Motor neuron (in vitro differentiated cells): ENCODE measurements at regions not wholly inside any gene's neighbourhood (a gene's known extent, or its start where the extent isn't known, plus 50 kb on each side); places are given as distances from the start of the nearest gene placed in this dataset.
"Not testable (repeated sequence)": the region's sequence is repeated elsewhere in the genome, so short reads cannot be mapped to it uniquely, and the experiment has no call there.

ENCODE experiments used
- ATAC-seq, 8 experiments: fragments of 200-7000 bp; cut with Tn5 transposase; replicated peaks in 6 of 8; 2 replicates each; pipeline ENCODE4 v1.8.0; 2021; ENCODE audit warnings: mild to moderate bottlenecking in 8 of 8, moderate library complexity in 8 of 8
- H3K27ac ChIP-seq, 2 donors: fragments of 250-450 bp; sonication (Bioruptor Pico); 2 replicates each; pipeline ENCODE4 v1.9.0; 2021; ENCODE audit warnings: antibody characterized with exemption in 2 of 2, mild to moderate bottlenecking in 2 of 2, moderate library complexity in 1 of 2
- H3K4me1 ChIP-seq, 2 donors: fragments of 250-450 bp; sonication (Bioruptor Pico); replicated peaks in 1 of 2; 2 replicates each; pipeline ENCODE4 v1.6.1; 2021; ENCODE audit warnings: antibody characterized with exemption in 2 of 2, mild to moderate bottlenecking in 2 of 2, moderate library complexity in 1 of 2
- H3K4me3 ChIP-seq, 5 donors: fragments of 250-450 bp; sonication (Bioruptor Pico); 2 replicates each; pipeline ENCODE4 v1.9.0; 2021; ENCODE audit warnings: antibody characterized with exemption in 5 of 5, mild to moderate bottlenecking in 5 of 5, moderate library complexity in 4 of 5
- WGBS, 10 experiments: fragments of 450-650 bp; shearing (Covaris generic); methylation state at CpG; one replicate each; pipeline ENCODE4 v1.0.0; 2022; 5-methylcytosine and 5-hydroxymethylcytosine counted together
- in situ Hi-C, 9 experiments: fragments of 400-800 bp; cut with MboI; loops; one replicate each; pipeline ENCODE4 v1.15.0; 2021; ENCODE audit warnings: low sequenced_read_pairs in 9 of 9, low pct_unique_long_range_greater_than_20kb in 2 of 9; ENCODE audit not compliant: unreplicated experiment in 9 of 9

- Histone ChIP-seq H3K4me3 (no peak overlapping the region), H3K4me1 (no peaks in the 10 kb centered on the region), H3K27ac (no peak overlapping the region)
- ATAC-seq: no peak
- in situ Hi-C loops: no loop called here
Observed at GRCh38 chr14:27305441-27305945, 707.7 kb upstream of the NOVA1 start.

GRCh38 chr14:27312730-27313129 is 714.9 kb upstream of the NOVA1 start:
- in situ Hi-C loops, ATAC-seq, H3K4me1 ChIP-seq, H3K4me3 ChIP-seq, H3K27ac ChIP-seq: not testable (repeated sequence)
- 50 to 100% (median 97%) methylated on average over 1 to 6 of the region's 7 CpGs; no CpG with 5 or more reads in 1 of the 10 experiments for WGBS, 10 experiments

GRCh38 chr14:27314231-27314630 is 716.4 kb upstream of the NOVA1 start:
- ATAC-seq: no peak
- no peak overlapping the region for H3K4me3 ChIP-seq
- in situ Hi-C loops: no loop called here
- no peak overlapping the region for H3K27ac ChIP-seq
- no peaks in the 10 kb centered on the region for H3K4me1 ChIP-seq

- Histone ChIP-seq H3K4me1 (peaks cover 0 to 12% of the 10 kb centered on the region in 2 donors), H3K4me3 (no peak overlapping the region), H3K27ac (no peak overlapping the region)
- no peak for ATAC-seq
- WGBS, 10 experiments: 0 to 100% (median 80%) methylated on average over 2 to 4 of the region's 4 CpGs; no CpG with 5 or more reads in 2 of the 10 experiments
- in situ Hi-C loops: no loop called here
Observed at GRCh38 chr14:27315477-27315876, 717.6 kb upstream of the NOVA1 start.

- Histone ChIP-seq H3K27ac (no peak overlapping the region), H3K4me1 (peaks cover 0 to 14% of the 10 kb centered on the region in 2 donors), H3K4me3 (no peak overlapping the region)
- in situ Hi-C loops: no loop called here
- ATAC-seq: no peak
Observed at GRCh38 chr14:27315947-27316346, 718.1 kb upstream of the NOVA1 start.

GRCh38 chr14:27318774-27319420 is 721.1 kb upstream of the NOVA1 start:
- Histone ChIP-seq H3K4me1 (peaks cover 0 to 14% of the 10 kb centered on the region in 2 donors), H3K4me3 (no peak overlapping the region), H3K27ac (no peak overlapping the region)
- WGBS, 10 experiments: 0 to 100% (median 33%) methylated on average over 1 of the region's 1 CpG; no CpG with 5 or more reads in 5 of the 10 experiments
- peak in 3 of 8 experiments; percentile 52 to 53 (median 53) for ATAC-seq
- in situ Hi-C loops: no loop called here

GRCh38 chr14:27320261-27320660 is 722.4 kb upstream of the NOVA1 start:
- Histone ChIP-seq H3K4me3 (no peak overlapping the region), H3K4me1 (peaks cover 0 to 14% of the 10 kb centered on the region in 2 donors), H3K27ac (no peak overlapping the region)
- in situ Hi-C loops: no loop called here
- ATAC-seq: peak in 1 of 8 experiments; percentile 28

- Histone ChIP-seq H3K27ac (no peak overlapping the region), H3K4me3 (no peak overlapping the region), H3K4me1 (no peaks in the 10 kb centered on the region)
- ATAC-seq: no peak
- WGBS, 10 experiments: 7 to 100% (median 50%) methylated on average over 1 to 3 of the region's 3 CpGs; no CpG with 5 or more reads in 1 of the 10 experiments
- in situ Hi-C loops: no loop called here
Observed at GRCh38 chr14:27327095-27327494, 729.3 kb upstream of the NOVA1 start.

- ATAC-seq: no peak
- WGBS, 10 experiments: 18 to 93% (median 76%) methylated on average over 2 of the region's 2 CpGs; no CpG with 5 or more reads in 1 of the 10 experiments
- Histone ChIP-seq H3K4me3 (no peak overlapping the region), H3K4me1 (no peaks in the 10 kb centered on the region), H3K27ac (no peak overlapping the region)
- in situ Hi-C loops: no loop called here
Observed at GRCh38 chr14:27338012-27338411, 740.2 kb upstream of the NOVA1 start.

- H3K4me3 ChIP-seq, H3K4me1 ChIP-seq, ATAC-seq, in situ Hi-C loops, H3K27ac ChIP-seq: not testable (repeated sequence)
- 0 to 94% (median 52%) methylated on average over 1 to 6 of the region's 8 CpGs; no CpG with 5 or more reads in 6 of the 10 experiments for WGBS, 10 experiments
Observed at GRCh38 chr14:27363036-27363435, 765.2 kb upstream of the NOVA1 start.

GRCh38 chr14:27366596-27366995 is 768.8 kb upstream of the NOVA1 start:
- 29 to 98% (median 86%) methylated on average over 1 to 5 of the region's 5 CpGs for WGBS, 10 experiments
- Histone ChIP-seq H3K27ac (no peak overlapping the region), H3K4me3 (no peak overlapping the region), H3K4me1 (no peaks in the 10 kb centered on the region)
- peak in 3 of 8 experiments; percentile 17 to 28 (median 19) for ATAC-seq
- in situ Hi-C loops: no loop called here

- 0 to 100% (median 89%) methylated on average over 1 of the region's 1 CpG for WGBS, 10 experiments
- H3K27ac ChIP-seq: no peak overlapping the region
- ATAC-seq: no peak
- H3K4me3 ChIP-seq: no peak overlapping the region
- in situ Hi-C loops: no loop called here
- no peaks in the 10 kb centered on the region for H3K4me1 ChIP-seq
Observed at GRCh38 chr14:27367345-27367744, 769.5 kb upstream of the NOVA1 start.

GRCh38 chr14:27370074-27370473 is 772.2 kb upstream of the NOVA1 start:
- Histone ChIP-seq H3K4me1 (peaks cover 0 to 2% of the 10 kb centered on the region in 2 donors), H3K27ac (no peak overlapping the region), H3K4me3 (no peak overlapping the region)
- 0 to 100% (median 84%) methylated on average over 1 of the region's 1 CpG; no CpG with 5 or more reads in 2 of the 10 experiments for WGBS, 10 experiments
- in situ Hi-C loops: no loop called here
- peak in 3 of 8 experiments; percentile 44 to 58 (median 53) for ATAC-seq

- H3K27ac ChIP-seq: no peak overlapping the region
- in situ Hi-C loops: no loop called here
- H3K4me3 ChIP-seq: no peak overlapping the region
- H3K4me1 ChIP-seq: peaks cover 0 to 2% of the 10 kb centered on the region in 2 donors
- no peak for ATAC-seq
Observed at GRCh38 chr14:27370775-27371174, 772.9 kb upstream of the NOVA1 start.
